HG02981 (cell line): ENCODE measurements at regions not wholly inside any gene's neighbourhood (a gene's known extent, or its start where the extent isn't known, plus 50 kb on each side); places are given as distances from the start of the nearest gene placed in this dataset.
"Not testable (repeated sequence)": the region's sequence is repeated elsewhere in the genome, so short reads cannot be mapped to it uniquely, and the experiment has no call there.

ENCODE experiments used
- ATAC-seq: cut with Tn5 transposase; IDR thresholded peaks from one replicate; pipeline ENCODE4 v1.9.1; 2021; ENCODE audit warnings: mild to moderate bottlenecking, moderate library complexity; ENCODE audit not compliant: unreplicated experiment

- not testable (repeated sequence) for ATAC-seq
Measured at GRCh38 chr14:99037326-99037725, 234.7 kb downstream of the BCL11B start.

- ATAC-seq = no peak
Measured at GRCh38 chr14:99037777-99038430, 234.1 kb downstream of the BCL11B start.

GRCh38 chr14:99038431-99038820 lies 233.6 kb downstream of the BCL11B start:
- no peak for ATAC-seq

GRCh38 chr14:99039331-99040041 lies 232.5 kb downstream of the BCL11B start:
- ATAC-seq = no peak

GRCh38 chr14:99040052-99040451 lies 231.9 kb downstream of the BCL11B start:
- ATAC-seq = no peak

DNA sequence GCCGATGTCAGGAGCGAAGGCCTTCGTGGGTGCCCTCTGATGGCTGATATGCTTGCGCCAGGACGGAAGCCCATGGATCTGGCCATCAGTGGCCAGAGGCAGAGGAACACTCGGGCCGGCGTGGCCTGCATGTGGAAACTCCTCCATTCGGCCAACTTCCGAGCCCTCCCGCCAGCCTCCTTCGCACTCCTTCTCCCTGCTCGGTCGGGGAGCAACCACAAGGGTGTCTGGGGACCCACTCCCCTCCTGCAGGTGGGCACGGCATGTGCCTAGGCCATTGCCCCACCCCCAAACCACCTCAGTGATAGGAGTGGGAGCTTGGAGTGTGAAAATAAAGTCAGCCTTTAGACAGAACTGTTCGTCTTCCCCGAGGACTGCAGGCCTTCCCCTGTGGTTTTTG lies 231.3 kb downstream of the BCL11B start:
- no peak for ATAC-seq

DNA sequence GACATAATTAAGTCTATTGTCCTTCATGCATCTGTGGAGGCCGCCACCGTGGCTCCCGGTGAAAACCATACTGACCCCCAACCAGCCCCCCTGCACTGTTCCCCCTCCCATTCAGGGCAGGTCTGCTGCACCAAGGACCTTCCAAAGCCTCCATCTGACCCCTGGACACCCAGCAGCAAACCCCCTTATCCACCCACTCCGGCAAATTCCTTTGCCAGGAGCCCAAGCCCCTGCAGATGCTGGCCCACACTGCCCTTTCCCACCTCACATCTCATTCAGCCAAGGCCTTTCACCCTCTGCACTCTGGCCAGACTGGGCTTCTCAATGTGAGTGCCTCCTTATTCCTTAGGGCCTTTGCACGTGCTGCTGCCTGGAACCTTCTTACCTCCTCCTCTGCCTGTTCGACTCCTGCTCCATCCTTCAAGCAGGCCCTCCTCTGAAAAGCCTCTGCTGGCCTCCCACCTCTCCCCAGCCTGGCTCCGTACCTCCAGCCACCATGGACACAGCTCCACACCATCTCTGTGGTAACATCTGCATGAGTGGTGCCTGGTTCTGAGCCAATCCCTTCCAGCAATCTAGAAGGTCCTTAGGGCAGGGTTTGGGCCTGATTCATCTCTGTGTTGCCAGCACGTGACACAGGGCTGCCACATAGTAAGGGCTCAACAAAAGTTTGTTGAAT lies 230.7 kb downstream of the BCL11B start:
- no peak for ATAC-seq

GRCh38 chr14:99041820-99042174 lies 230.2 kb downstream of the BCL11B start:
- no peak for ATAC-seq

DNA sequence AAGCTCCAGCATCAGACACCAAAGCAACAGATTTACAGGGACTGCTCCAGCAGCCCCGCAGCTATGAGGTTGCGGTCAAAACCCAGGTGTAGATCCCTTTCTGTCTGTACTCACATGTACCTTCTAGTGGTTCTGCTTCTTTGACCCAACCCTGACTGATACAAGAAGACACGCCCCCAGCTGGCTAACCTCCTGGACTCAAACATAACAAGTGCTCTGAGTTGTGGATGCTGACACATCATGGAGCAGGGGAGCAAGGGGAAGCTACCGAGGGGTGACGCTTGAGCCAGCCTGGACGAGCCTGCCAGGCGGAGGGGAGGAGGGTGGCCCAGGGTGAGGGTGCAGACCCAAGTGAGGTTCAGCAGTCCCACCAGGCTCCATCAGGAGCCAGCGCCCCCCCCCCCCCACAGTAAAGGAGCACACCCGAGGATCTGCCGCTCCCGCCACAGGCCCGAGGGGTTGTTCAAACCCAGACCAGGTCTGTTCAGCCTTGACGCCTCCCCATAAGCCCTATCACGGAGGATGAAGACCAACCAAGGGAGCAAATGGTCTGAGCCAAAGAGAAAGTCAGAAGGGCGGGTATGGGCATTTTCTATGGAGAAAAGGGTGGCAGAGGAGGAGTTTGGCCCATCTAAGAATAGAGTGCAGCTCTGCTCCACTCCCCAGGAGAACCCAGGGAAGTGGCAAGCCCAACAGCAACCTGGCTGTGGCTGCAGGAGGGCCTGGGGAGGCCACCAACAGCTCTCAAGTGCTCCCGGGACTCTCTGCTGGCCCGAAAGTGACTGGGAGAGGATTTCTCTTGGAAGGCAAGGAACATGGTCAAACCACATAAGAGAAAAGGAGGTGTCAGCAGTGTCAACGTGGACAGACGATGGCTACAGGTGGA lies 229.4 kb downstream of the BCL11B start:
- no peak for ATAC-seq

GRCh38 chr14:99043267-99043615 lies 228.8 kb downstream of the BCL11B start:
- ATAC-seq = no peak

DNA sequence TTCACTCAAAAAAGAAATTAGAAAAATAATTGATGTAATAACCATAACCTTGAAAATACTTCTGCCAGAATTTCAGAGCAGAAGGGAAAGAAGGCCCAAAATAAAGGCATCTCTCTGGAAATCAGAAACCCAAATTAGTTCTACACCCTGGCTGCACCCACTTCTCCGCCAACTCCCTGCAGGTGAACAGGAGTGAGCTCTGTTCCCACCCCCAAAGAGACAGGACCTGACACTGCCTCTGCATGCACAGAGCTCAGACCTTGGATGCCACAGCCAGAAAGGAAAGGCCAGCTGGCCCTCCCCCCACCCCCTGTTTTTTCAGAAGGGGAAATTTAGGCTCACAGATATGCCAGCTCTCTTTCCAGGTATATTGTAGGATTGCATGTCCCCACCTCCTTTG lies 228.2 kb downstream of the BCL11B start:
- ATAC-seq = no peak

GRCh38 chr14:99047441-99048031 lies 224.5 kb downstream of the BCL11B start:
- no peak for ATAC-seq

DNA sequence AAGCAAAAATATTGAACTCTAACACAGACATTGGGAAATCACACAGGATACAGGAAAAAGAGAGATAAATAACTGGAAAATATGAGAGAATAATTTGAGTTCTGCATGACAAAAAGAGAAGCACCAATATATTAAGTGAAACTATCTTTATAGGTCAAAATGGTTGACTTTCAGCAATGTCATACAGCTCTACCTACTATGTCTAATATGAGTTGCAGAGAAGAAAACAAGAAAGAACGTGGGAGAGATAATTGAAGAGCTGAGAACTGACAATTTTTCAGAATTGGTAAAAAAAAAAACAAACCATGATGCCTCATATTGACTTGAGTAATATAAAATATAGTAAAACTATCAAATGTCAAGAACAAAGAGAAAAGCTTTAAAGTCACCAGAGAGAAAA lies 221.7 kb downstream of the BCL11B start:
- ATAC-seq = no peak

- ATAC-seq = no peak
Measured at GRCh38 chr14:99052467-99052866, 219.5 kb downstream of the BCL11B start.

- ATAC-seq = no peak
Measured at GRCh38 chr14:99055019-99055418, 217.0 kb downstream of the BCL11B start.

DNA sequence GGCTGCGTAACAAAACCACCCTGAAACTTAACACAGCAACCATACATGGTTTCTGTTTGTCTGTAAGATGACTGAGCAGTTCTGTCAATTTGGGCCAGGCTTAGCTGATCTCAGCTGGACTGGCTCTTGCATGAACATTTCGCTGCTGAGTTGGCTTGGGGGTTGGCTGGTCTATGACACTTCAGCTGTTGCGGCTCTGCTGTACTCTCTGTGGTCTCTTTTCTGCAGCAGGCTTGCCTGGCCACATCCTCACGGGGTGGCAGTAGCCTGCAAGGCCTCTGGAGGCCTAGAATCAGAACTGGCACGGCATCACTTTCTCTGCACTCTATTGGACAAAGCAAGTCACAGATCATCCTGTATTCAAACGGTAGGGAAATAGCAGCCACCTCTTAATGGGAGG lies 216.2 kb downstream of the BCL11B start:
- no peak for ATAC-seq

DNA sequence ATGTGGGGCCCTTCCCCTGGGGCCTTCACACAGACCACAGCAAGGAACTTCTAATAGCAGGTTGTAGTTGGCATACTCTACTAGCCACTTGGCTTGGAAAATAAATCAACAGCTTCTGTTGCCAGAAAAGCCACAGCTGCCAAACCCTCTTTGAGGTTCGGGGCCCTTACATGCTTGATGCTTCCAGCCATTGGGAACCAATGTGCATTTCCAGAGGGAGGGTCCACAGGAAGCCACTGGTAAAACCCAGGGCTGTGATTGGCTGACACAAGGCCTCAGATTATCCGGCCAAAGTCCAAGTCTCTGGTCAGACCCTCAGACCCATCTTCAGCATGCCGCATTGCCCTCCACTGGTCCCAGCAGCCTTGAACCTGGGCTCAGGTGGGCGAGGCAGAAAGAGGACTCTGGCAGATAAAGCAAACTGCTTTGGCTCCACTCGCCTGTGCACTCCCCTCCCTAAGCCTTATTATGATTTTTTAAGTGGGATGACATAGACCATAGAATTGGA lies 214.4 kb downstream of the BCL11B start:
- no peak for ATAC-seq

DNA sequence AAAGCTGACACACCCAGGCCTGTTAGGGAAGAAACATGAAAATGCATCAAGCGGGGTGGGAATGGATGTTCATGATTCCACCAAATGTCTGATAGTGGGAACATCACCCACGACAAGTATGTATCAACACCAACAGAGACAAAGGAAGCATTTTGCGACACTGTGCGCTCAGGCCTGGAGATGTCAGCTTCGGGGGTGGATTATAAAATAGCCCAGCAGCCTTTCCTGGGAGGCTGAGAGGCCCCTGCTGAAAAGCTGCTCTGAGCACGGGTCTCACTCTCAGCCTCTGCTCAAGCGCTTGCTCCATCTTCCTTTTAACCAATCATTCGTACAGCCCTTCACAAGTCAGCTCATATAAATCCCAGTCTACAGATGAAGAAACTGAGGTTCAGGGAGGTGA lies 213.5 kb downstream of the BCL11B start:
- ATAC-seq = no peak

DNA sequence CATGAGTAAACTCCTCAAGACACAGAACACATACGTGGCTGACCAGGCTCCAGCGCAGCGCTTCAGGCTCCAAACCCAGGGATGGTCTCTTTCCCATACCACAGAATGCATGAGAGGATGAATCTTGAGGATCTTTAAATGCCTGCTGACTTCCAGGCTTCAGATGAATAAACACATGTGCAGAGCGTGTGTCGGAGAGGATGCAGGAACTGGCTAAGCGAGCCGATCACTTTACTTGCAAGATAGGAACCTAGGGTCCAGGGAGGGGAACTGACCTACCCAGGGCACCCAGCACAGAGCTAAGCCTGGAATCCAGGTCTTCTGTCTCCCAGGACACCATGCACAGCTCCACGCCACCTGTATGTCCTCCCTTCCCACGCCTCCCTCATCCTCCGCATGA lies 209.8 kb downstream of the BCL11B start:
- no peak for ATAC-seq

GRCh38 chr14:99062772-99063418 lies 209.1 kb downstream of the BCL11B start:
- ATAC-seq = no peak
